Neuronal stem cell (in vitro differentiated cells): ENCODE measurements at regions not wholly inside any gene's neighbourhood (a gene's known extent, or its start where the extent isn't known, plus 50 kb on each side); places are given as distances from the start of the nearest gene placed in this dataset.

Source experiments
- DNase-seq: peaks from one replicate; pipeline ENCODE4 v3.0.0-alpha.2; 2013; ENCODE audit warnings: low spot score
- H2AFZ ChIP-seq: one replicate; pipeline ENCODE4 v1.6.1; 2013; ENCODE audit warnings: mild to moderate bottlenecking, low read length, inconsistent platforms
- H2AK5ac ChIP-seq: 2 replicates; pipeline ENCODE4 v1.6.1; 2013; ENCODE audit warnings: low read depth, mild to moderate bottlenecking, inconsistent platforms, low read length, moderate library complexity, mixed read lengths
- H2BK120ac ChIP-seq: 2 replicates; pipeline ENCODE4 v1.6.1; 2013; ENCODE audit warnings: low read depth, mild to moderate bottlenecking, inconsistent platforms, low read length, moderate library complexity, mixed read lengths
- H2BK12ac ChIP-seq: one replicate; pipeline ENCODE4 v1.6.1; 2013; ENCODE audit warnings: low read length, inconsistent platforms
- H2BK15ac ChIP-seq: 2 replicates; pipeline ENCODE4 v1.6.1; 2013; ENCODE audit warnings: mild to moderate bottlenecking, low read length, inconsistent platforms, mixed read lengths
- H2BK5ac ChIP-seq: one replicate; pipeline ENCODE4 v1.6.1; 2013; ENCODE audit warnings: inconsistent platforms, mild to moderate bottlenecking, low read length, moderate library complexity
- H3K14ac ChIP-seq: one replicate; pipeline ENCODE4 v1.6.1; 2013; ENCODE audit warnings: low read length, inconsistent platforms
- H3K18ac ChIP-seq: 2 replicates; pipeline ENCODE4 v1.6.1; 2013; ENCODE audit warnings: low read length, inconsistent platforms
- H3K23ac ChIP-seq: 2 replicates; pipeline ENCODE4 v1.6.1; 2013; ENCODE audit warnings: low read depth, mild to moderate bottlenecking, mixed read lengths, low read length, inconsistent platforms; ENCODE audit not compliant: poor library complexity
- H3K27ac ChIP-seq: replicated peaks from 3 replicates; pipeline ENCODE4 v1.5.1; 2013; ENCODE audit warnings: low read length, inconsistent platforms
- H3K27me3 ChIP-seq, 3 experiments: 2 replicates each; pipeline ENCODE4 v1.6.1; 2013; ENCODE audit warnings: low read length in 3 of 3, mild to moderate bottlenecking in 2 of 3, inconsistent platforms in 1 of 3, low read depth in 1 of 3, mixed read lengths in 1 of 3, moderate library complexity in 1 of 3; ENCODE audit not compliant: control insufficient read depth in 3 of 3, insufficient read depth in 3 of 3
- H3K36me3 ChIP-seq, 2 donors: replicated peaks in 1 of 2; 2 replicates each; pipeline ENCODE4 v1.6.1; 2013; ENCODE audit warnings: low read length in 2 of 2; ENCODE audit not compliant: control insufficient read depth in 2 of 2, insufficient read depth in 2 of 2
- H3K4ac ChIP-seq: 2 replicates; pipeline ENCODE4 v1.6.1; 2013; ENCODE audit warnings: inconsistent platforms, mild to moderate bottlenecking, low read length, moderate library complexity
- H3K4me1 ChIP-seq, 2 donors: 1 replicate in 1 of 2; 2 replicates in 1 of 2; pipeline ENCODE4 v1.6.1; 2013; ENCODE audit warnings: low read length in 2 of 2, low read depth in 1 of 2; ENCODE audit not compliant: control insufficient read depth in 2 of 2, insufficient read depth in 1 of 2
- H3K4me2 ChIP-seq: one replicate; pipeline ENCODE4 v1.6.1; 2013; ENCODE audit warnings: mild to moderate bottlenecking, low read length, inconsistent platforms; ENCODE audit not compliant: insufficient read depth, poor library complexity, severe bottlenecking
- H3K4me3 ChIP-seq, 2 donors: 2 replicates each; pipeline ENCODE4 v1.5.1; 2013; ENCODE audit warnings: low read length in 2 of 2, mild to moderate bottlenecking in 2 of 2, inconsistent platforms in 1 of 2, moderate library complexity in 1 of 2
- H3K79me1 ChIP-seq: one replicate; pipeline ENCODE4 v1.6.1; 2013; ENCODE audit warnings: low read depth, mild to moderate bottlenecking, inconsistent platforms, low read length, moderate library complexity
- H3K9ac ChIP-seq: one replicate; pipeline ENCODE4 v1.6.1; 2013; ENCODE audit warnings: mild to moderate bottlenecking, low read depth, low read length, inconsistent platforms; ENCODE audit not compliant: poor library complexity
- H3K9me3 ChIP-seq, 2 donors: replicated peaks in 1 of 2; 2 replicates each; pipeline versions ENCODE3 to v1.6.1; 2013; ENCODE audit warnings: low read length in 2 of 2, mild to moderate bottlenecking in 2 of 2, inconsistent platforms in 1 of 2, low read depth in 1 of 2, mixed read lengths in 1 of 2, moderate library complexity in 1 of 2; ENCODE audit not compliant: control insufficient read depth in 2 of 2, insufficient read depth in 1 of 2
- H4K8ac ChIP-seq: one replicate; pipeline ENCODE4 v1.6.1; 2013; ENCODE audit warnings: low read depth, mild to moderate bottlenecking, inconsistent platforms, low read length, moderate library complexity
- H4K91ac ChIP-seq: one replicate; pipeline ENCODE4 v1.6.1; 2013; ENCODE audit warnings: low read length, low read depth, mild to moderate bottlenecking, inconsistent platforms; ENCODE audit not compliant: poor library complexity
- WGBS, 2 donors: extraction: QIAGEN DNeasy Blood & Tissue Kit; methylation state at CpG; one replicate each; pipeline ENCODE4 v1.1.7; 2013; ENCODE audit warnings: missing lambda C conversion rate in 2 of 2, mixed read lengths in 1 of 2; ENCODE audit not compliant: insufficient read length in 2 of 2, insufficient replicate concordance in 1 of 2; ENCODE audit errors: extremely low coverage in 2 of 2; 5-methylcytosine and 5-hydroxymethylcytosine counted together

- Histone ChIP-seq H4K91ac (no peak overlapping the region), H3K4me3 (no peak overlapping the region), H3K9ac (no peak overlapping the region), H3K36me3 (no peaks in the 10 kb centered on the region), H2BK15ac (no peak overlapping the region), H3K4ac (no peak overlapping the region), H3K27ac (no peak overlapping the region), H3K18ac (no peak overlapping the region), H2BK120ac (no peak overlapping the region), H3K9me3 (peaks cover 0 to 2% of the 10 kb centered on the region in 2 donors), H3K27me3 (no peaks in the 10 kb centered on the region), H3K4me1 (peaks cover 0 to 2% of the 10 kb centered on the region in 2 donors), H2BK5ac (no peak overlapping the region), H2AK5ac (no peak overlapping the region), H2BK12ac (no peak overlapping the region), H4K8ac (no peak overlapping the region), H3K4me2 (no peak overlapping the region), H3K79me1 (no peaks in the 10 kb centered on the region), H3K14ac (no peak overlapping the region), H2AFZ (no peak overlapping the region), H3K23ac (no peak overlapping the region)
- WGBS, 2 donors, result no CpG with 5 or more reads among the region's 2 CpGs
- DNase-seq, result no peak
Observed at GRCh38 chr12:45623940-45624339, 105.6 kb upstream of the ARID2 start.

DNA sequence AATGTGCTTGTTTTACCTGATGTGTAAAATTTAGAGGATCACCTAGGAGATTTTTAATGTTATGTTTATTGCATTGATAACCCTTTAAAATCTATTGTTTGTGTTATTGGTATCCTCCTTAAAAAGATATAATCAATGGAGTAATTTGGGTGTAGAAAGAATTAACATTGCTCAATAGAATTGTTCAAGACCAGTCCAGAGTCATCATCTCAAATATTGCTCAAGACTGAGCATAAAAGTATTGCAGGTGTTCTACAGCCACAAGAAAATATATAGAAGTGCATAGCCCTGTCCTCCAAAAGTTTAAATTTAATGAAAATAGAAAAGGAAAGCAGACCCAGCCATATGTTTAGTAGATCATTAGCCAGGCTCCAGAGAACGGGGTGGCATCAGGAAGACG lies 102.5 kb upstream of the ARID2 start:
- no peak overlapping the region for H3K9ac ChIP-seq
- H3K4me3 ChIP-seq, result no peak overlapping the region
- no peak overlapping the region for H2BK15ac ChIP-seq
- no peak for DNase-seq
- H3K79me1 ChIP-seq, result no peaks in the 10 kb centered on the region
- no peak overlapping the region for H3K4me2 ChIP-seq
- H3K4me1 ChIP-seq, result peaks cover 0 to 2% of the 10 kb centered on the region in 2 donors
- H3K4ac ChIP-seq, result no peak overlapping the region
- no peaks in the 10 kb centered on the region for H3K36me3 ChIP-seq
- no peak overlapping the region for H4K91ac ChIP-seq
- no peak overlapping the region for H2BK120ac ChIP-seq
- no peak overlapping the region for H4K8ac ChIP-seq
- no peak overlapping the region for H2BK12ac ChIP-seq
- no peak overlapping the region for H2BK5ac ChIP-seq
- H3K18ac ChIP-seq, result no peak overlapping the region
- no peaks in the 10 kb centered on the region for H3K9me3 ChIP-seq
- H2AFZ ChIP-seq, result no peak overlapping the region
- no CpG with 5 or more reads among the region's 2 CpGs for WGBS, 2 donors
- H3K14ac ChIP-seq, result no peak overlapping the region
- no peak overlapping the region for H3K23ac ChIP-seq
- peaks cover 0 to 6% (median 0%) of the 10 kb centered on the region in 3 experiments for H3K27me3 ChIP-seq
- no peak overlapping the region for H2AK5ac ChIP-seq
- H3K27ac ChIP-seq, result no peak overlapping the region

- Histone ChIP-seq H2BK120ac (no peak overlapping the region), H2BK15ac (no peak overlapping the region), H3K27ac (no peak overlapping the region), H3K9ac (no peak overlapping the region), H3K4me2 (no peak overlapping the region), H3K36me3 (no peaks in the 10 kb centered on the region), H4K8ac (no peak overlapping the region), H3K9me3 (no peaks in the 10 kb centered on the region), H2AFZ (no peak overlapping the region), H3K23ac (no peak overlapping the region), H2BK12ac (no peak overlapping the region), H4K91ac (no peak overlapping the region), H3K4ac (no peak overlapping the region), H3K18ac (no peak overlapping the region), H2AK5ac (no peak overlapping the region), H3K79me1 (no peaks in the 10 kb centered on the region), H3K4me3 (no peak overlapping the region), H3K4me1 (peaks cover 0 to 2% of the 10 kb centered on the region in 2 donors), H3K14ac (no peak overlapping the region), H2BK5ac (no peak overlapping the region), H3K27me3 (peaks cover 0 to 6% (median 0%) of the 10 kb centered on the region in 3 experiments)
- DNase-seq, result no peak
- no CpG with 5 or more reads among the region's 6 CpGs for WGBS, 2 donors
Observed at GRCh38 chr12:45627407-45628069, 102.0 kb upstream of the ARID2 start.

- H4K8ac ChIP-seq, result no peak overlapping the region
- peaks cover 0 to 2% of the 10 kb centered on the region in 2 donors for H3K4me1 ChIP-seq
- H2AFZ ChIP-seq, result no peak overlapping the region
- no peak overlapping the region for H3K9ac ChIP-seq
- H3K18ac ChIP-seq, result no peak overlapping the region
- H2BK15ac ChIP-seq, result no peak overlapping the region
- H3K27me3 ChIP-seq, result peaks cover 0 to 6% (median 0%) of the 10 kb centered on the region in 3 experiments
- no peak overlapping the region for H2BK120ac ChIP-seq
- no peak overlapping the region for H2BK5ac ChIP-seq
- no peak for DNase-seq
- no peak overlapping the region for H2AK5ac ChIP-seq
- H3K4me3 ChIP-seq, result no peak overlapping the region
- H3K9me3 ChIP-seq, result no peaks in the 10 kb centered on the region
- H3K79me1 ChIP-seq, result no peaks in the 10 kb centered on the region
- H3K36me3 ChIP-seq, result no peaks in the 10 kb centered on the region
- no peak overlapping the region for H3K27ac ChIP-seq
- H3K23ac ChIP-seq, result no peak overlapping the region
- no peak overlapping the region for H3K4ac ChIP-seq
- no peak overlapping the region for H2BK12ac ChIP-seq
- no peak overlapping the region for H3K14ac ChIP-seq
- H3K4me2 ChIP-seq, result no peak overlapping the region
- no peak overlapping the region for H4K91ac ChIP-seq
Observed at GRCh38 chr12:45629292-45629691, 100.2 kb upstream of the ARID2 start.
